HG02852 (cell line): ENCODE measurements at regions not wholly inside any gene's neighbourhood (a gene's known extent, or its start where the extent isn't known, plus 50 kb on each side); places are given as distances from the start of the nearest gene placed in this dataset.

ENCODE experiments used
- ATAC-seq: cut with Tn5 transposase; IDR thresholded peaks from one replicate; pipeline ENCODE4 v1.9.1; 2021; ENCODE audit warnings: mild to moderate bottlenecking, moderate library complexity; ENCODE audit not compliant: unreplicated experiment

DNA sequence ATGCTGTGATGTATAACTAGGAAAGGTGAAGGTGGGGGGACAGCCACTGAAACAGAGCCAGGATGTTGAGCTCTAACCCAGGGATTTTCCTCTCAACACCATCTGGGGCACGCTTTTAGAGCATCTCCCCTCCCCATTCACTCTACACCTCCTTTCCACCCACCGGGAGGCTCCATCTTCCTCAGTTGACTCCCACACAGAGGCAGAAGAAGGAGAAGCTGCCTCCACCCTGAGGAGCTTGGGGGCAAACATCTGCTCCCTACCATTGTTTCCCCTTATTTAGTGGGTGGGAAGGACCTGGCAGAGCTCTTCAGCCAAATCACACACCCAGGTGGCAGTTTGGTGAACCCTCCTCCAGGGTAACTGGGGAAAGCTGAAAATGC, 50.0 kb upstream of the ADA2 start:
- ATAC-seq = no peak
